Mucosa of stomach (tissue), 1 donor: ENCODE measurements at regions not wholly inside any gene's neighbourhood (a gene's known extent, or its start where the extent isn't known, plus 50 kb on each side); places are given as distances from the start of the nearest gene placed in this dataset.

ENCODE experiments used
- H3K27me3 ChIP-seq: one replicate; pipeline ENCODE4 v1.7.0; 2013; ENCODE audit warnings: mild to moderate bottlenecking, low read length; ENCODE audit not compliant: control insufficient read depth, insufficient read depth
- H3K36me3 ChIP-seq: one replicate; pipeline ENCODE4 v1.7.0; 2013; ENCODE audit warnings: low read length; ENCODE audit not compliant: control insufficient read depth, insufficient read depth
- H3K4me1 ChIP-seq: one replicate; pipeline ENCODE4 v1.7.0; 2013; ENCODE audit warnings: mild to moderate bottlenecking, low read length; ENCODE audit not compliant: control insufficient read depth, insufficient read depth
- H3K4me3 ChIP-seq: one replicate; pipeline ENCODE4 v1.7.0; 2013; ENCODE audit warnings: low read length
- H3K9ac ChIP-seq: one replicate; pipeline ENCODE4 v1.7.0; 2013; ENCODE audit warnings: mild to moderate bottlenecking, low read length, moderate library complexity
- H3K9me3 ChIP-seq: one replicate; pipeline ENCODE4 v1.7.0; 2013; ENCODE audit warnings: mild to moderate bottlenecking, low read length, moderate library complexity; ENCODE audit not compliant: control insufficient read depth
- donor health status: Pancreatic carcinoma.

GRCh38 chr5:67268231-67269021 is 71.8 kb upstream of the CD180 start:
- Histone ChIP-seq H3K36me3 (no peaks in the 10 kb centered on the region), H3K27me3 (no peaks in the 10 kb centered on the region), H3K9me3 (no peaks in the 10 kb centered on the region), H3K4me3 (no peak overlapping the region), H3K4me1 (peaks cover 28% of the 10 kb centered on the region), H3K9ac (peak overlapping the region; percentile 5)

- H3K9ac ChIP-seq: peak overlapping the region; percentile 5
- no peak overlapping the region for H3K4me3 ChIP-seq
- H3K27me3 ChIP-seq: no peaks in the 10 kb centered on the region
- no peaks in the 10 kb centered on the region for H3K9me3 ChIP-seq
- H3K4me1 ChIP-seq: peaks cover 28% of the 10 kb centered on the region
- no peaks in the 10 kb centered on the region for H3K36me3 ChIP-seq
Measured at GRCh38 chr5:67267512-67268216, 71.1 kb upstream of the CD180 start.

- Histone ChIP-seq H3K36me3 (no peaks in the 10 kb centered on the region), H3K27me3 (no peaks in the 10 kb centered on the region), H3K9me3 (no peaks in the 10 kb centered on the region), H3K4me3 (no peak overlapping the region), H3K4me1 (peaks cover 28% of the 10 kb centered on the region), H3K9ac (no peak overlapping the region)
Measured at GRCh38 chr5:67266654-67267350, 70.2 kb upstream of the CD180 start.

GRCh38 chr5:67265951-67266350 is 69.4 kb upstream of the CD180 start:
- Histone ChIP-seq H3K36me3 (no peaks in the 10 kb centered on the region), H3K9me3 (no peaks in the 10 kb centered on the region), H3K27me3 (no peaks in the 10 kb centered on the region), H3K4me1 (peaks cover 28% of the 10 kb centered on the region), H3K4me3 (no peak overlapping the region), H3K9ac (no peak overlapping the region)

GRCh38 chr5:67263656-67264408 is 67.2 kb upstream of the CD180 start:
- no peaks in the 10 kb centered on the region for H3K27me3 ChIP-seq
- no peak overlapping the region for H3K4me3 ChIP-seq

GRCh38 chr5:67262956-67263355 is 66.4 kb upstream of the CD180 start:
- Histone ChIP-seq H3K27me3 (no peaks in the 10 kb centered on the region), H3K4me3 (no peak overlapping the region), H3K9me3 (no peaks in the 10 kb centered on the region), H3K9ac (no peak overlapping the region), H3K36me3 (no peaks in the 10 kb centered on the region), H3K4me1 (peaks cover 12% of the 10 kb centered on the region)

More at GRCh38 chr5:67263656-67264408, 67.2 kb upstream of the CD180 start:
- peaks cover 21% of the 10 kb centered on the region for H3K4me1 ChIP-seq
- H3K36me3 ChIP-seq: no peaks in the 10 kb centered on the region
- H3K9me3 ChIP-seq: no peaks in the 10 kb centered on the region
- H3K9ac ChIP-seq: no peak overlapping the region

- no peaks in the 10 kb centered on the region for H3K36me3 ChIP-seq
- H3K4me1 ChIP-seq: peaks cover 8% of the 10 kb centered on the region
- H3K27me3 ChIP-seq: no peaks in the 10 kb centered on the region
- H3K9me3 ChIP-seq: no peaks in the 10 kb centered on the region
- no peak overlapping the region for H3K9ac ChIP-seq
- no peak overlapping the region for H3K4me3 ChIP-seq
Measured at GRCh38 chr5:67262206-67262605, 65.6 kb upstream of the CD180 start.

GRCh38 chr5:67259548-67260215 is 63.1 kb upstream of the CD180 start:
- Histone ChIP-seq H3K4me3 (no peak overlapping the region), H3K27me3 (no peaks in the 10 kb centered on the region), H3K36me3 (no peaks in the 10 kb centered on the region), H3K9ac (no peak overlapping the region), H3K9me3 (no peaks in the 10 kb centered on the region), H3K4me1 (peaks cover 10% of the 10 kb centered on the region)

- Histone ChIP-seq H3K4me1 (peaks cover 4% of the 10 kb centered on the region), H3K9me3 (no peaks in the 10 kb centered on the region), H3K4me3 (no peak overlapping the region), H3K9ac (no peak overlapping the region), H3K36me3 (no peaks in the 10 kb centered on the region), H3K27me3 (no peaks in the 10 kb centered on the region)
Measured at GRCh38 chr5:67257500-67257899, 60.9 kb upstream of the CD180 start.

- Histone ChIP-seq H3K9me3 (no peaks in the 10 kb centered on the region), H3K27me3 (no peaks in the 10 kb centered on the region), H3K9ac (no peak overlapping the region), H3K36me3 (no peaks in the 10 kb centered on the region), H3K4me1 (peaks cover 4% of the 10 kb centered on the region), H3K4me3 (no peak overlapping the region)
Measured at GRCh38 chr5:67257077-67257476, 60.5 kb upstream of the CD180 start.

GRCh38 chr5:67255881-67256280 is 59.3 kb upstream of the CD180 start:
- Histone ChIP-seq H3K9me3 (no peaks in the 10 kb centered on the region), H3K4me3 (no peak overlapping the region), H3K27me3 (no peaks in the 10 kb centered on the region), H3K36me3 (no peaks in the 10 kb centered on the region), H3K4me1 (peaks cover 4% of the 10 kb centered on the region), H3K9ac (no peak overlapping the region)
